GM18907 (cell line): ENCODE measurements at regions not wholly inside any gene's neighbourhood (a gene's known extent, or its start where the extent isn't known, plus 50 kb on each side); places are given as distances from the start of the nearest gene placed in this dataset.
"Not testable (repeated sequence)": the region's sequence is repeated elsewhere in the genome, so short reads cannot be mapped to it uniquely, and the experiment has no call there.

Experiments used
- ATAC-seq: cut with Tn5 transposase; IDR thresholded peaks from one replicate; pipeline ENCODE4 v1.9.1; 2021; ENCODE audit warnings: mild to moderate bottlenecking, moderate library complexity; ENCODE audit not compliant: unreplicated experiment

DNA sequence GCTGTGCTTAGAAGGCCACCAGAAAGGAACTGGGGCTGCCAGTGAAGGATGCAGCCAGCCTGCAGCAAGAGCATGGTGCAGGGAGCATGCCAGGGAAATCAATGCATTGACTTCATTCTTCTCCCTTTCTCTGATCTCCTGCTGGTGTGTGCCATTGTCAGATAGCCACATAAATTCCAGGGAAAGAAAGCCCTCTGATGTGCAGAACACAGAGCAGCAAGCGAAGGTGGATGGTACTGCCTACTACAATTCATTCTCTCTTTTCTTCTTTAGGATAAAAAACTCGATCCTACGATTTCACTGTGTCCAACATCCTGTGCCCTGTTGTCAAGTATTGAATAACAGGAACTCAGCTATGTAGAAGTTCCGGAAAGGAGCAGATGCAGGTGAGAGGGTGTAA is 446.7 kb upstream of the TMEM132C start:
- no peak for ATAC-seq

DNA sequence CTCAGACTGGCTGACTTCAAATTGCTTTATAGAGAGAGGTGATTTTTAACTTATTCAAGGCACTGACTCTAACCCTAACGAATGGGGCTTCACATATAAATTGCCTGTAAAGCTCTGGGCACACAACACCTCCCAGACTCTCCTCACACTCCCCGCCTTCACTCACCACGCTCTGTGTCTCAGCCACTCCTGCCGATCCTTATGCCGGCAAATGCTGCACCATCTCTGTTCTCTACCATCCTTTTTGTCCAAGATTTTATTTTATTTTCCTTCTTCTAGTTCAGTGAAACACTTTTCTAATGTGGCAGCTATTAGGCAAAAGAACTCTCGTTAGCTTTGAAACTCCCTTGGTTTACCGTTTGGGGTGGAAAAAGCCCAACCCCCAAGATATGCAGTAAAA is 446.1 kb upstream of the TMEM132C start:
- no peak for ATAC-seq

DNA sequence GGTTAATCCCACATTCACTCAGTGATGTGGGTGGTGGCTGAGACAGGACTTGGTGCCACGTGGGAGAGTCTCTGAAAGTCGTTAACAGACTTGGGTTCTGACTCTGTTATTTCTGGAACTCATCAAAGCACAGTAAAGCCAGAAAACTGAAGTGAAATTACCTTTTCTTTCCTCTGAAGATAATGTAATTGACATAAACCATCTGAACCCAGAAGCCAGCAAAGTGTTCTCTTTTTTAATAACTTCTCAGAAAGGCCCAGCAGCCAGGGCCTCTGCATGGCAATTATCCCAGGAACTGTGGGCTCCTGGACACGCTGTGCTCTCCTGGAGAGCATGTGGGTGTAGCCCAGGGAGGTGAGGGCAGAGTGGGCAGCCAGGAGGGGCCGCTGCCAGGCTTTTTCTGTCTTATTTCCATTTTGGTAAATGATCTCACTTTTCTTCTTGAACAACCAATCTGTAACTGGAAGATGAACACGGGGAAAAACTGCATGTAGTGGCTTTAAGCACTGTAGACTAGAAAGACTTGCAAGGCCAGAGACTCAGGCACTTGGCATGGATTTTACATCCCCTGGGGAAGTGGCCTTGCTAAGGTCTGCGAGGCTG is 444.1 kb upstream of the TMEM132C start:
- ATAC-seq, result no peak

DNA sequence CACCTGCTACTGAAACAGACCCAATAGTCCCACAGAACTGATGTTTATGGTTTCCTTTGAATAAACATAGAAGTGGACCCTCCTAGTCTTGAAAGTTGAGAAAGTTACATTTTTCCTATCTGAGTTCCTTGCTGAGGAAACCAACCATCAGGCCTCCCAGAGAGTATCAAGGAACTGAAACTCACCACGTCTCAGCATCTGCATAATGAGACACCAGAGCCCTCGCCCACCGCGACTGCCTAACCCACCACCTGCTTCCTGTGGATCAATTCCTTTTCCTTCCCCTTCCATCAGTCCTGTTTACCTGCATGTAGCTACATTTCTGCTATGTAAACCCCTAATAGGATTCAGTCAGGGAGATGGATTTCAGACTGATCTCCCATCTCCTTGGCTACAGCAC is 443.2 kb upstream of the TMEM132C start:
- ATAC-seq, result no peak

- ATAC-seq, result no peak
These were observed 437.5 kb upstream of the TMEM132C start for GRCh38 chr12:127829281-127830064.

DNA sequence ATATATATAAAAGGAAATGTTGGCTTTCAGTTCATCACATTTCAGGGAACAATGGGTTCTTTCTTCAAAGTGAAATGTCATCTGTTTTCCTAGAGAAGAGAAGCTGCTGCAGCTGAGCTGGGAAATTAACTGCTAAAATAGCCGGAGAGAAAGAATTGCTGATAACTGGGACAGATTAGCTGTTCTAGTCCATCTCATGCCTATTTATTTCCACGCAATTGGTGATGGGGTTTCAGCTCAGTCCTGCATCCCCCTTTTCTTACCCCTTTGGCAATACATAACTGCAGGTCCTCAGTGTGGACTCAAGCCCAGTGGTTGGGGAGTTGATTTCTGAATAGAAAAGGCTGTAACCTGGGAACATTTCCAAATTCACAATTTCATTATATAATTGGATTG is 436.9 kb upstream of the TMEM132C start:
- ATAC-seq, result no peak

DNA sequence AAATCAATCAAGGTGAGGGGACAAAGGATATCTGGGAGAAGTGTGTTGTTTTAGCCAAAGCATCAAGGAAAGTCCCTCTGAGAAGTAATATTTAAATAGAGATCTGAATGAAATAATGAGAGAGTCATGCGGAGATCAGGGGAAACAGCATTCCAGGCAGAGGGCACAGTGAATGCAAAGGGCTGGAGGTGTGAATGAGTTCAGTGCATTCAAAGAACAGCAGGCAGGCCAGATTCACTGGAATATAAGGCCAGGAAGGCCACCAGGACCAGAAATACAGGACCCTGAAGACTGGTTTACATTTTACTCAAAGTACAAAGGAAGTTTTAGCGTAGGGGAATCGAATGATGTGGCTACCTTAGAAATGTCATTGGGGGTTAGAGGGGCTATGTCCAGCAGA is 436.2 kb upstream of the TMEM132C start:
- no peak for ATAC-seq

DNA sequence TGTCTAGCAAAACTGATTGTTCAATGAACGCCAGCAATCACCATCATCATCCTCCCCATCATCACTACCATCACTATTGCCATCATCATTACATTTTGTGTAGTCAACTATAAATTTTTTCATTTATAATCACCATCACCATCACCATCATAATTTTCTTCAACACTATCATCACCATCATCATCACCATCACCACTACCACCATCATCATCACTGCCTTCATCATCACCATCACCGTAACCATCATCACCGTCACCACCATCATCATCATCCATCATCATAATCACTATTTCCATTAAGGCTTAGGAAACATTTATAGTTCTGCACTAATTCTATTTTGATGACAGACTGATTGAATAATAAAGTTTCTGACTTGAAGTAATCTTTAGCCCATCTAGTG is 434.8 kb upstream of the TMEM132C start:
- no peak for ATAC-seq

- ATAC-seq, result not testable (repeated sequence)
These were observed 430.2 kb upstream of the TMEM132C start for GRCh38 chr12:127836802-127837201.

DNA sequence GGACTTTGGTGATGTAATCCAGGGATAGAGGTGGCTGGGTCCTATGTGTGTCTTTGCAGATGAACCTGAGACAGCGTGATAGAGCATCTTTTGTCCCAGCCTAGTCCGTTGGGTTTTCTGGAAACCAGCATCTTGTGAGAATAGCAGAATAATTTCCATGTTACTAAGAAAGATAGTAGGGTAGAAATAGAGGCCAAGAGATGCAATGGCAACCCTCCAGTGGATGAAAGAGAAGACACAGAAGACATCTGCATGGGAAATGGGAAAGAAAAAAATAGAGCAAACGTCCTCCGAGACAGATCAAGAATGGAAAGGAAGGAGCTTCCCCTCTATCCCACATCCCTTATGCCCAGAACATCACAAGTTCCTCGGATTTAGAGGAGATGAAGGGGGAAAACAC is 409.3 kb upstream of the TMEM132C start:
- no peak for ATAC-seq

DNA sequence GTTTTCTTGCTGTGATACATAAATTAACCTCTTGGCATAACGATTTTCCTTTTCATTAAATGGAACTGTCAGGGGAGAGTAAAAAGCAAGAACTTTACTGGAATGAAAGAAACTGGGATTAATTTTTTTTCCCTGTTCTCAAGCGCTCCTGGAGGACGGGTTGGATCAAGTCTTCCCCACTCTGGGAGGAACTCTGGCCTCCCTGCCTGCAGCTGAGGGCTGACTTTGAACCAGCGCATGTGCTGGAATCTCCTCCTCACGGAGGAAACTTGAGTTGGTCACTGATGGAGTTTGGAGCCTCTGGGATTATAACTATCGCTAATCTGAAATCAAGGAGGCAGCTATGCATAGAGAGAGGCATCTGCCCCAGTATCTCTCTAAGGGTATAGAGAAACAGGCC is 406.4 kb upstream of the TMEM132C start:
- no peak for ATAC-seq

DNA sequence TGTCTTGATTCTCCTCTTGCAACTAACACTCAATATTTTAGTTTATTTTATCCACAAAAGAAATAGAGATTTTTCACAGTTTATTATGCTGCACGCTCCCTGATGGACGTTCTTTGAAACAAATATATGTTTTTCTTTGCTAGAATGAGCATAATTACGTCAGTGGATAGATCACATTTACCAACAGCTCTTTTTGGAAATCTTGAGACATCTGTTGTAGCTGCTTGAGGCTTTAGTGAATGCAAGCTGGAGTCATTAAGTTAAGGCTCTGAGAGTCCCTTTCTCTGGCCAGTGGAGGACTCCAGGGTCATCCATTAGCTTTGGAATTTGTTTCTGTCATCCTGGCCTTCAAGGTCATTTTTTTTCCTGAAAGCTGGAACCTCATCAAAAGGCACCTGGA is 405.6 kb upstream of the TMEM132C start:
- ATAC-seq, result no peak

- ATAC-seq, result no peak
These were observed 393.7 kb upstream of the TMEM132C start for GRCh38 chr12:127873306-127873705.

- ATAC-seq, result no peak
These were observed 385.4 kb upstream of the TMEM132C start for GRCh38 chr12:127881371-127882140.

GRCh38 chr12:127883013-127883412 is 384.0 kb upstream of the TMEM132C start:
- ATAC-seq, result no peak

GRCh38 chr12:127885954-127886750 is 380.8 kb upstream of the TMEM132C start:
- no peak for ATAC-seq

GRCh38 chr12:127886827-127887226 is 380.1 kb upstream of the TMEM132C start:
- ATAC-seq, result no peak

DNA sequence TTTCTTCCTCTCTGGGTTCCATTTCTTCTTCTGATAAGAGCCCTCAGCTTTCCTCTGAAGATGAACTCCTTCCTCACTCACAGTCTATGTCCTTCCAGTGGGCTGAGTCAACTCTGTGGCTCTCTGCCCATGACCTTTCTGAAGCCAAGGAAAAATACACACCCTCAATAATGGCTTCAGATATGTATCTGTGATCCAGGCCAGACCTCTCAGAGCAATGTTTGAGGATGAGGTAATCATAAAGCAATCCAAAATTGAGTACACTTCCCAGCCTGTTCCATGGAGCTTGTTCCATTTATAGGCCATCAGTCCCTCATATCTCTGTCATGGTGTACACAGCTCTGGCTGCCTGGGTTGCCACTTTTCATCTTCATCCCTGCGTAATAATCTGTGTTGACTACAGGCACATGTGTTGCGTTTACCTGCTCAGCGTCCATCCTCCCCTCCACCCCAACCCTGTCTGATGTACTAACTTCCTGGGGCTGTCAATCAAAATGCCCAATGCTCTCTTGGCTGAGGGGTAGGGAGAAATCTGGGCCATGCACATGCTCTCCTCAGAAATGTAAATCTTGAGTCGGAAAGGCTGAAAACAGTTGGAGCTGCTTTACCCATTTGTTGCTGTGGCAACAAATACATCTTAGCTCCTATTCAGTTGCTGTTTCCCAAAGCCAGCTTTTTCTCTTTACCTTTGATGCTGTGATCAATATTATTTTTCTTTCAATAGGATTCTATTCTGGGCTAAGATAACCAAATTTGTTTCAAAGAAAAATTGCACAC is 377.8 kb upstream of the TMEM132C start:
- ATAC-seq, result no peak

DNA sequence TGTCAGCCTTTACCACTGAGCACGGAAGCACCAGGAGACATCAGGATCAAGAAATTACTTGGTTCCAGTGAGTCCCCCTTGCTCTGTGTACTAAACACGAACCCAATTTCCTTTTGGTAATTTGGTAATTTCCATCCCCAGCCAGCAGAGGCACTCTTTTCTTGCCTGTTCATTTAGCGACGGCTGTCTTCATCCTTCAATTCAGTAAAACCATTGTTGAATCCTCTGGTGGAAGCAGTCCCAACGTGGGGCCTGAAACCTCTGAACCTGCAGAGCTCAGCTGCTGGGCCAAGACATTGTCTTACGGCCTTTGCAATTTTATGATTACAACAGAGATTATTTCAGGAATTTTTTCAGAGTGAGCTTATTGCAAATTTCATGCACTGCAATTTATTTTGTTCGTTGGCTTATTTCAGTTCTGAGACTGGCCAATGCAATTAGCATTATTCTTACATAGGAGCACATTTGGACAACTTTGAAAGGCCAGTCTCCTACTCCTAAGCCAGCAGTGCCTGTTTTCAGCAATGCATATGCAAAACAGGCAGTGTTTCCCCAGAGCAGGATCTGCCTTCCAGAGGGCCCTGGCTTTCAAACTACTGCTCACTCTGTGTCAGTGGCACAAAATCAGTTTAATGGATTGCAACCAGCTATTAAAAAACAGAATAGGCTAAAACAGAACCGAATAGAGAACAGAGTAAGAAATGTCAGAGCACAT is 372.9 kb upstream of the TMEM132C start:
- no peak for ATAC-seq

DNA sequence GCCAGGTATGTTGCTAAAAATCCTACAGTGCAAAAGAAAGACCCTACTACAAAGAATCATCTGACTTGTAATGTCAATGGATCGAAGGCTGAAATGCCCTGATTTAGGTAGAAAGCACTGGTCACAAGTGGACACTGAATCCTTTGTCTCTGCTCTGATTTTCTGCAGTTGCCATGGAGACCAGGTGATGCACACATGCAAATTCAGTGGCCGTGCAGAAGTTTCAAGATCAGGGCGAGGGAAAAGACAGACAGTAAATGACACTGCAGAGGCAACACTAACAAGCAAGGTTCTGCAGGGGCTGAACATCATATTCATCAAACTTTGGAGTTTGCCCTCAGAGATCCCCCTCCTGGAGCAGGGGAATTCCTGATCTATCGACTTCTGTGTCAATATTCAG is 370.3 kb upstream of the TMEM132C start:
- no peak for ATAC-seq
